ENCODE measurements at regions not wholly inside any gene's neighbourhood (a gene's known extent, or its start where the extent isn't known, plus 50 kb on each side); places are given as distances from the start of the nearest gene placed in this dataset.
A peak's percentile ranks its signal among the peaks of the same experiment; 100 is the strongest.
"Not testable (repeated sequence)": the region's sequence is repeated elsewhere in the genome, so short reads cannot be mapped to it uniquely, and the experiment has no call there.

DNA sequence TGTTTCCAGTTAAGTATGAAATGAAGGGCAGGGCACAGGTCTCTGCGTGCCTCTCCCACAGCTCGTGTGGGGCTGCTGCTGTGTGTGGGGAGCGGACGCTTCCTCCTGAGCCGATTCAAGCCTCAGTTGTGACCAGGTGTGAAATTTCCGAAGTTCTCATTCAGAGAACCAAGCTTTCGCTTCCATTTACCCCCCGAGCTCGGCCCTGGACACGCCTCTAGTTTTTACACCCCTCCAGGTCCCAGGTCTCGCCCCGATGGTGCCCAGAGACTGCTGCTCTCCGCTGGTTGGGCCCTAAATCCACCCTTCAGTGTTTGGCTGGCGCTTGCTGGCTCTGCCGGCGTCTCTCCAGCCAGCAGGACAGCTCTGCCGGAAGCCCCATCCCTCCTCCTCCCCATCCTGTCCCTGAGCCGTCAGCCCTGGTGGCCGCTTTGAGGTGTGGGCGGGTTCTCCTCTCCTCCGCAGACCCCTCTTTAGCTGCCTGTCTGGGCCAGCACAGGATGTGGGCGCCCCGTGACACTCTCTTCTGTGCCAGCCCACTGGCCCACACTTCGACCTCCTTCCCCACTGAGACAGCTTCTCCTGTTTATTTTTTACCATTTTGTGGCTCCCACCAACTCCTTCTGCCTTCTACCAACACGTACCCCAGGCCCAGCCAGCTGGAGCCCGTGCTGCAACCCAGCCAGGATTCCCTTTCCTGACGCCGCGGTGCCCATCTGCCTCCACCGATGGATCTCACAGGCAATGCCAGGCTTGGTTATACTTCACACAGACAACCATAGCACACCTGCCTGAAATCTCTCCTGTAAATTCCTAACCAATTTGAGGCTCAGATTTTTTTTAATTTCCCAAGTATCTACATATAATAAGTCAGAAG is 142.8 kb downstream of the DLL1 start:
- H3K36me3 ChIP-seq (ENCODE audit: control insufficient read depth in 4 of 4, insufficient read depth in 4 of 4, low read length in 3 of 4), result no peaks in the 10 kb centered on the region
- H3K4me1 ChIP-seq (ENCODE audit: control extremely low read depth in 1 of 4, control insufficient read depth in 4 of 4, insufficient read depth in 4 of 4, low read length in 3 of 4), result peaks cover 0 to 49% (median 43%) of the 10 kb centered on the region in 4 experiments
- CTCF ChIA-PET, result interaction anchor here (0.9 kb wide), 1 partner anchor 146 kb away, joined by 3 read pairs; no protein-coding TSS in a partner anchor
- peak; percentile 40 to 86 (median 79) for DNase-seq
- H3K27me3 ChIP-seq (replicated peaks in 2 of 5; ENCODE audit: control insufficient read depth in 4 of 5, insufficient read depth in 5 of 5, low read length in 4 of 5), result peaks cover 0 to 19% (median 5%) of the 10 kb centered on the region in 5 experiments
- whole genome bisulfite sequencing (ENCODE audit: insufficient coverage), result 21% methylated on average over 30 of the region's 30 CpGs
- peaks cover 0 to 8% (median 5%) of the 10 kb centered on the region in 5 experiments for H3K9me3 ChIP-seq (ENCODE audit: control extremely low read depth in 1 of 5, control insufficient read depth in 4 of 5, insufficient read depth in 2 of 5, low read depth in 1 of 5, low read length in 4 of 5)
- POLR2A ChIA-PET, result no interaction called here
- peak overlapping the region in 1 of 2 experiments; percentile 6 for H3K27ac ChIP-seq (ENCODE audit: insufficient read depth in 1 of 2, low read depth in 1 of 2, low read length in 2 of 2, poor library complexity in 1 of 2, severe bottlenecking in 2 of 2)
- H3K4me3 ChIP-seq (ENCODE audit: control insufficient read depth in 1 of 7, extremely low read depth in 1 of 7, insufficient read depth in 4 of 7, low read depth in 2 of 7, low read length in 6 of 7), result peak overlapping the region in 3 of 7 experiments; percentile 21 to 62 (median 43)

DNA sequence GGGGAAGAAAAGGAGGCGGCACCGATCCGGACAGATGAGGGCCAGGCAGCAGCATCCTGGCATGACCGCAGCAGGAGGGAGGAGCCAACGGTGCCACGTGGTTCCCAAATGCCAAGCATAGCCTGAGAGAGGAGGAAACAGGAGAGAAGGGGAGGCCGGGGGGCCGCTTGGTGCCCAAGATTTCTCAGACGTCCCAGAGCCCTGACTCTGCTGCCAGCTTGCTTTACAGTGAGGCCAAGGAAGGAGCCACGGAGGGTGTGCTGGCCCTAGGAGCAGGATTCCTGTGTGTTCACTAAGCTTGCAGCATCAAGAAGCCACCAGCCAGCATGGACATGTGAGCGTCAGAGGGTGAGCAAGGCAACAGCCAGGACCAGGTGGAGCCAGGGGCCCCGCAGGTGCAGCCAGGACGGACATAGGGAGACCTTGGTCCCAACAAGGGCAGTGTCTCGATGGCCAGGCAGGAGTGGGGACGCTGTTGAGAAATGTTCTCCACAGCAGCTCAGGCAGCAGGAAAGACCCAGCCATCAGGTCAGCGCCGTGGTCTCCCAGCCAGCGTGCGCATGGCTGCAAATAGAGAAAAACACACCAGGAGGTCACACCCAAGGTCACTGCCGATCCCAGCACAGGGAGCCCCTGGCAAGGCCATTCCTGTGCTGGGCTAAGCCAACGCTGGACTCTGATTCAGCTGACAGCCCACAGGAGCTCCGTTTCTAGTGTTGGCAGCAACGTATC is 143.7 kb downstream of the DLL1 start:
- WGBS (ENCODE audit: insufficient coverage), result 92% methylated on average over 21 of the region's 23 CpGs
- Histone ChIP-seq H3K9me3 (ENCODE audit: control extremely low read depth in 1 of 5, control insufficient read depth in 4 of 5, insufficient read depth in 2 of 5, low read depth in 1 of 5, low read length in 4 of 5) (peaks cover 0 to 8% (median 5%) of the 10 kb centered on the region in 5 experiments), H3K36me3 (ENCODE audit: control insufficient read depth in 4 of 4, insufficient read depth in 4 of 4, low read length in 3 of 4) (no peaks in the 10 kb centered on the region), H3K4me1 (ENCODE audit: control extremely low read depth in 1 of 4, control insufficient read depth in 4 of 4, insufficient read depth in 4 of 4, low read length in 3 of 4) (peaks cover 0 to 40% (median 34%) of the 10 kb centered on the region in 4 experiments), H3K4me3 (ENCODE audit: control insufficient read depth in 1 of 7, extremely low read depth in 1 of 7, insufficient read depth in 4 of 7, low read depth in 2 of 7, low read length in 6 of 7) (peak overlapping the region in 1 of 7 experiments; percentile 62), H3K27ac (ENCODE audit: insufficient read depth in 1 of 2, low read depth in 1 of 2, low read length in 2 of 2, poor library complexity in 1 of 2, severe bottlenecking in 2 of 2) (no peak overlapping the region), H3K27me3 (replicated peaks in 2 of 5; ENCODE audit: control insufficient read depth in 4 of 5, insufficient read depth in 5 of 5, low read length in 4 of 5) (peaks cover 0 to 13% (median 4%) of the 10 kb centered on the region in 5 experiments)
- POLR2A ChIA-PET, result no interaction called here
- CTCF ChIA-PET, result interaction anchor here (0.9 kb wide), 1 partner anchor 147 kb away, joined by 3 read pairs; no protein-coding TSS in a partner anchor
- DNase-seq, result no peak

DNA sequence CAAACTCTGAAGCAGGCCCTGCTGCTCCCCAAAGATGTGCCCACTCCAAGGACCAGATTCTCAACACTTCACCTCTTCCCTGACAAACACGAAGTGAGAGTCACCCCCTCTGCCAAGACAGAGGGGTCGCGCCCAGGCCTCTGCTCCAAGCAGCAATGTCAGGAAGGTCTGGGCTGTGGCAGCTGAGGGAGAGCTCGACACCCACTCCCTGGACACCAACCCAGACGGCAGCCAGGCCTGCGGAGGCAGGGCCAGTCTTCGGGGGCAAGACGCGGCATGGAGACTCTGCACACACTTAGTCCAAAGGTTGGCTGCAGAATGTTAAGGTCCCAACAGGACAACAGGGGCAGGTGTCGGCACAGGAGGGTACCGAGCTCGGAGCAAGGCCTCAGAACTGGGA is 144.2 kb downstream of the DLL1 start:
- H3K9me3 ChIP-seq (ENCODE audit: control extremely low read depth in 1 of 5, control insufficient read depth in 4 of 5, insufficient read depth in 2 of 5, low read depth in 1 of 5, low read length in 4 of 5), result peaks cover 0 to 8% (median 5%) of the 10 kb centered on the region in 5 experiments
- peaks cover 0 to 36% (median 29%) of the 10 kb centered on the region in 4 experiments for H3K4me1 ChIP-seq (ENCODE audit: control extremely low read depth in 1 of 4, control insufficient read depth in 4 of 4, insufficient read depth in 4 of 4, low read length in 3 of 4)
- ChIA-PET CTCF (no interaction called here), POLR2A (no interaction called here)
- H3K36me3 ChIP-seq (ENCODE audit: control insufficient read depth in 4 of 4, insufficient read depth in 4 of 4, low read length in 3 of 4), result no peaks in the 10 kb centered on the region
- H3K27me3 ChIP-seq (replicated peaks in 2 of 5; ENCODE audit: control insufficient read depth in 4 of 5, insufficient read depth in 5 of 5, low read length in 4 of 5), result peaks cover 0 to 7% (median 0%) of the 10 kb centered on the region in 5 experiments
- no peak overlapping the region for H3K27ac ChIP-seq (ENCODE audit: insufficient read depth in 1 of 2, low read depth in 1 of 2, low read length in 2 of 2, poor library complexity in 1 of 2, severe bottlenecking in 2 of 2)
- 78% methylated on average over 9 of the region's 12 CpGs for WGBS (ENCODE audit: insufficient coverage)
- DNase-seq, result no peak
- H3K4me3 ChIP-seq (ENCODE audit: control insufficient read depth in 1 of 7, extremely low read depth in 1 of 7, insufficient read depth in 4 of 7, low read depth in 2 of 7, low read length in 6 of 7), result no peak overlapping the region

DNA sequence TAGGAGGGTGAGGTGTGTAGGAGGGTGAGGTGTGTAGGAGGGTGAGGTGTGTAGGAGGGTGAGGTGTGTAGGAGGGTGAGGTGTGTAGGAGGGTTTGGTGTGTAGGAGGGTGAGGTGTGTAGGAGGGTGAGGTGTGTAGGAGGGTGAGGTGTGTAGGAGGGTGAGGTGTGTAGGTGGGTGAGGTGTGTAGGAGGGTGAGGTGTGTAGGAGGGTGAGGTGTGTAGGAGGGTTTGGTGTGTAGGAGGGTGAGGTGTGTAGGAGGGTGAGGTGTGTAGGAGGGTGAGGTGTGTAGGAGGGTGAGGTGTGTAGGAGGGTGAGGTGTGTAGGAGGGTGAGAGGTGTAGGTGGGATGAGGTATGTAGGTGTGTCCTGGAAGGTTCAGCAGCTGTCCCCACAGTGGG is 144.7 kb downstream of the DLL1 start:
- H3K4me3 ChIP-seq (ENCODE audit: control insufficient read depth in 1 of 7, extremely low read depth in 1 of 7, insufficient read depth in 4 of 7, low read depth in 2 of 7, low read length in 6 of 7); H3K9me3 ChIP-seq (ENCODE audit: control extremely low read depth in 1 of 5, control insufficient read depth in 4 of 5, insufficient read depth in 2 of 5, low read depth in 1 of 5, low read length in 4 of 5); POLR2A ChIA-PET; H3K27me3 ChIP-seq (replicated peaks in 2 of 5; ENCODE audit: control insufficient read depth in 4 of 5, insufficient read depth in 5 of 5, low read length in 4 of 5); DNase-seq; H3K36me3 ChIP-seq (ENCODE audit: control insufficient read depth in 4 of 4, insufficient read depth in 4 of 4, low read length in 3 of 4); CTCF ChIA-PET; H3K27ac ChIP-seq (ENCODE audit: insufficient read depth in 1 of 2, low read depth in 1 of 2, low read length in 2 of 2, poor library complexity in 1 of 2, severe bottlenecking in 2 of 2): not testable (repeated sequence)
- peaks cover 0 to 36% (median 25%) of the 10 kb centered on the region in 4 experiments for H3K4me1 ChIP-seq (ENCODE audit: control extremely low read depth in 1 of 4, control insufficient read depth in 4 of 4, insufficient read depth in 4 of 4, low read length in 3 of 4)

DNA sequence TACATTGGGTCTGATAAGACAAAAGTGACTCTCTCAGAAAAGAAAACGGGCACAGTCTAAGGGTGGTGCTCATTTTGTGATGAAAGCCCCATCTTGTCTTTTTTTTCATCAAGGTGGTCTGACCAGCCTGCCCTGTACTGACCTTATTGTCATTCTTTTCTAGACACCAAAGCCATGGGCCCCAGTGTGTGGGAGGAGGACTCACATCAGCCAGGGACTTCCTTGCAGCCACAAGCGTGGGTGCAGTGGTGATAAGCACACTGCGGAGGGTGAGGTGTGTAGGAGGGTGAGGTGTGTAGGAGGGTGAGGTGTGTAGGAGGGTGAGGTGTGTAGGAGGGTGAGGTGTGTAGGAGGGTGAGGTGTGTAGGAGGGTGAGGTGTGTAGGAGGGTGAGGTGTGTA is 145.2 kb downstream of the DLL1 start:
- H3K36me3 ChIP-seq (ENCODE audit: control insufficient read depth in 4 of 4, insufficient read depth in 4 of 4, low read length in 3 of 4); H3K4me3 ChIP-seq (ENCODE audit: control insufficient read depth in 1 of 7, extremely low read depth in 1 of 7, insufficient read depth in 4 of 7, low read depth in 2 of 7, low read length in 6 of 7); H3K27me3 ChIP-seq (replicated peaks in 2 of 5; ENCODE audit: control insufficient read depth in 4 of 5, insufficient read depth in 5 of 5, low read length in 4 of 5); CTCF ChIA-PET; POLR2A ChIA-PET; DNase-seq; H3K9me3 ChIP-seq (ENCODE audit: control extremely low read depth in 1 of 5, control insufficient read depth in 4 of 5, insufficient read depth in 2 of 5, low read depth in 1 of 5, low read length in 4 of 5); H3K27ac ChIP-seq (ENCODE audit: insufficient read depth in 1 of 2, low read depth in 1 of 2, low read length in 2 of 2, poor library complexity in 1 of 2, severe bottlenecking in 2 of 2): not testable (repeated sequence)
- 88% methylated on average over 2 of the region's 3 CpGs for WGBS (ENCODE audit: insufficient coverage)
- peaks cover 0 to 36% (median 25%) of the 10 kb centered on the region in 4 experiments for H3K4me1 ChIP-seq (ENCODE audit: control extremely low read depth in 1 of 4, control insufficient read depth in 4 of 4, insufficient read depth in 4 of 4, low read length in 3 of 4)

- 100% methylated on average over 3 of the region's 3 CpGs for WGBS (ENCODE audit: insufficient coverage)
- CTCF ChIA-PET, result no interaction called here
Measured at GRCh38 chr6:170145272-170145592, 145.6 kb downstream of the DLL1 start.

More at GRCh38 chr6:170145272-170145592, 145.6 kb downstream of the DLL1 start:
- Histone ChIP-seq H3K27me3 (replicated peaks in 2 of 5; ENCODE audit: control insufficient read depth in 4 of 5, insufficient read depth in 5 of 5, low read length in 4 of 5) (peaks cover 0 to 3% (median 0%) of the 10 kb centered on the region in 5 experiments), H3K36me3 (ENCODE audit: control insufficient read depth in 4 of 4, insufficient read depth in 4 of 4, low read length in 3 of 4) (no peaks in the 10 kb centered on the region), H3K4me1 (ENCODE audit: control extremely low read depth in 1 of 4, control insufficient read depth in 4 of 4, insufficient read depth in 4 of 4, low read length in 3 of 4) (peaks cover 0 to 36% (median 25%) of the 10 kb centered on the region in 4 experiments), H3K27ac (ENCODE audit: insufficient read depth in 1 of 2, low read depth in 1 of 2, low read length in 2 of 2, poor library complexity in 1 of 2, severe bottlenecking in 2 of 2) (no peak overlapping the region), H3K4me3 (ENCODE audit: control insufficient read depth in 1 of 7, extremely low read depth in 1 of 7, insufficient read depth in 4 of 7, low read depth in 2 of 7, low read length in 6 of 7) (no peak overlapping the region), H3K9me3 (ENCODE audit: control extremely low read depth in 1 of 5, control insufficient read depth in 4 of 5, insufficient read depth in 2 of 5, low read depth in 1 of 5, low read length in 4 of 5) (peaks cover 0 to 8% (median 5%) of the 10 kb centered on the region in 5 experiments)
- POLR2A ChIA-PET, result no interaction called here
- DNase-seq, result no peak
